ENCODE measurements at regions not wholly inside any gene's neighbourhood (a gene's known extent, or its start where the extent isn't known, plus 50 kb on each side); places are given as distances from the start of the nearest gene placed in this dataset.

DNA sequence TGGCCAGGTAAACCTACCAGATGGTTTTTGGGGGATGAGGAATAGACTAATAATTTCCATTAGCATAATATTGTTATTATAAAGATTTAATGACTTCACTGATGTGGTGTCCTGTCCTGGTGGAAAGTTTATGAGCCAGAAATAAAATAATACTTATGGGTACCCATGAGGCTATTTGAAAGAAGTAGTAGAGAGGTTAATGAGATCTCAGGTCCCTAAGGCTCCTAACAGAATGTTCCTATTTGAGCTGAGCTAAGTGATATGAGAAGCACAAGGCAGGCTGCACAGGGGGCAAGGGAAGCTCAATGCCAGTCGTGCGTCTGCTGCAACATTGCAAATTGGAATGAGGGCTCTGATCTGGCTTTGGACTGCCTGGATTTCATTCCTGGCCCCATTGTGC, 174.1 kb downstream of the BMP2 start:
- TF ChIP-seq, protein P1, sequence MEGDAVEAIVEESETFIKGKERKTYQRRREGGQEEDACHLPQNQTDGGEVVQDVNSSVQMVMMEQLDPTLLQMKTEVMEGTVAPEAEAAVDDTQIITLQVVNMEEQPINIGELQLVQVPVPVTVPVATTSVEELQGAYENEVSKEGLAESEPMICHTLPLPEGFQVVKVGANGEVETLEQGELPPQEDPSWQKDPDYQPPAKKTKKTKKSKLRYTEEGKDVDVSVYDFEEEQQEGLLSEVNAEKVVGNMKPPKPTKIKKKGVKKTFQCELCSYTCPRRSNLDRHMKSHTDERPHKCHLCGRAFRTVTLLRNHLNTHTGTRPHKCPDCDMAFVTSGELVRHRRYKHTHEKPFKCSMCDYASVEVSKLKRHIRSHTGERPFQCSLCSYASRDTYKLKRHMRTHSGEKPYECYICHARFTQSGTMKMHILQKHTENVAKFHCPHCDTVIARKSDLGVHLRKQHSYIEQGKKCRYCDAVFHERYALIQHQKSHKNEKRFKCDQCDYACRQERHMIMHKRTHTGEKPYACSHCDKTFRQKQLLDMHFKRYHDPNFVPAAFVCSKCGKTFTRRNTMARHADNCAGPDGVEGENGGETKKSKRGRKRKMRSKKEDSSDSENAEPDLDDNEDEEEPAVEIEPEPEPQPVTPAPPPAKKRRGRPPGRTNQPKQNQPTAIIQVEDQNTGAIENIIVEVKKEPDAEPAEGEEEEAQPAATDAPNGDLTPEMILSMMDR (optimal IDR thresholded peaks at IDR 0.05 in 1 of 3, IDR thresholded peaks at IDR 0.05 in 1 of 3, conservative IDR thresholded peaks at IDR 0.05 in 1 of 3; ENCODE audit: extremely low read depth in 1 of 3, insufficient read depth in 2 of 3, low read length in 3 of 3) = no peak
- no peak for TF ChIP-seq EZH2 (IDR thresholded peaks at IDR 0.05; ENCODE audit: low read length)

Data from keratinocyte (primary cell).